ENCODE measurements at regions not wholly inside any gene's neighbourhood (a gene's known extent, or its start where the extent isn't known, plus 50 kb on each side); places are given as distances from the start of the nearest gene placed in this dataset.

DNA sequence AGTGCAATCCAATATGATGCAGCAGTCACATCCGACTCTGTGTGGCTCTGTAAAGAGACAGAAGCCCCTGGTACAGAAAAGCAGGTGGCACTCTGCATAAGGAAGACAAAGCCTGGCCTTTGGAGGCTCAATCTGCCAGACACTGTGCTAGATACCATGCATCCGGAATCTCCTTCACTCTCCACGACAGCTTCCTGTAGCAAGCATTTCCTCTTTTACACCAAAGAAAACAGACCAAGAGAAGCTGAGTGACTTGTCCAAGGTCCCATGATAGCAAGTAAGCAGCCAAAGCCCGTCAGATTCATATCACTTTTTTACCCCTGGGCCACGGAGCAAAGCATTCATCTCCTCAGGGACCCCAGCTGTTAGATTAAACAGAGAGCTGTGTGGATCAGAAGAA is 64.2 kb upstream of the SMIM23 start:
- Histone ChIP-seq H2BK5ac (ENCODE audit: low read depth, low read length, poor library complexity, severe bottlenecking) (no peak overlapping the region), H3K9me1 (ENCODE audit: insufficient read depth, low read length) (no peaks in the 10 kb centered on the region), H3K27ac (ENCODE audit: insufficient read depth, low read length) (no peak overlapping the region), H4K91ac (ENCODE audit: insufficient read depth, low read depth, low read length) (no peak overlapping the region), H2AK9ac (replicated peaks; ENCODE audit: low read depth, low read length, poor library complexity) (no peak overlapping the region), H4K5ac (ENCODE audit: low read depth, low read length) (no peak overlapping the region), H3K4me1 (ENCODE audit: control insufficient read depth, insufficient read depth, low read length) (no peaks in the 10 kb centered on the region), H2BK120ac (ENCODE audit: low read depth, low read length) (no peak overlapping the region), H4K8ac (ENCODE audit: low read depth in 2 of 2, low read length in 2 of 2) (no peak overlapping the region), H3K14ac (replicated peaks; ENCODE audit: low read depth, low read length) (no peak overlapping the region), H3K23ac (ENCODE audit: low read depth, low read length) (no peak overlapping the region), H2BK15ac (ENCODE audit: low read depth, low read length) (no peak overlapping the region), H3K9me3 (ENCODE audit: control insufficient read depth, insufficient read depth, low read length) (peaks cover 8% of the 10 kb centered on the region), H3K4ac (ENCODE audit: low read depth, low read length) (no peak overlapping the region), H3K27me3 (ENCODE audit: control insufficient read depth, insufficient read depth, low read length) (peaks cover 21% of the 10 kb centered on the region), H3K4me2 (ENCODE audit: low read depth, low read length) (no peak overlapping the region), H4K20me1 (ENCODE audit: insufficient read depth, low read length) (no peaks in the 10 kb centered on the region), H3K9ac (ENCODE audit: low read depth, low read length) (no peak overlapping the region), H3K18ac (ENCODE audit: low read depth, low read length) (no peak overlapping the region), H2AK5ac (ENCODE audit: low read depth, low read length) (no peak overlapping the region), H2AFZ (replicated peaks; ENCODE audit: low read length, poor library complexity) (no peak overlapping the region), H3K36me3 (ENCODE audit: control insufficient read depth, insufficient read depth, low read length) (no peaks in the 10 kb centered on the region), H3K79me1 (ENCODE audit: low read depth in 1 of 2, low read length in 2 of 2) (no peaks in the 10 kb centered on the region), H3K4me3 (ENCODE audit: insufficient read depth, low read depth, low read length) (no peak overlapping the region), H3K56ac (ENCODE audit: extremely low read depth, insufficient read depth, low read length) (no peak overlapping the region), H2BK20ac (ENCODE audit: low read depth, low read length) (no peak overlapping the region)
- POLR2A ChIA-PET (ENCODE audit: unreplicated experiment), result no interaction called here
- no TSS peak for BruUV-seq (replicated peaks)
- intact Hi-C loops (cut with micrococcal nuclease), result no loop called here
- dilution Hi-C loops (cut with HindIII; ENCODE audit: low sequenced_read_pairs, unreplicated experiment), result no loop called here
- no peak for ATAC-seq (ENCODE audit: low read depth)
- no peak for DNase-seq
- CTCF ChIA-PET, result no interaction called here
- in situ Hi-C loops (cut with MboI; ENCODE audit: low sequenced_read_pairs), result no loop called here
- TF ChIP-seq CTCF (conservative IDR thresholded peaks at IDR 0.05; ENCODE audit: low read depth, low read length) (no peak), MAFK (IDR thresholded peaks at IDR 0.05; ENCODE audit: low read depth, low read length) (no peak), RCOR1 (IDR thresholded peaks at IDR 0.05; ENCODE audit: insufficient replicate concordance, low read length) (no peak), ELK1 (IDR thresholded peaks at IDR 0.05; ENCODE audit: borderline replicate concordance, low read depth, low read length) (no peak), BHLHE40 (IDR thresholded peaks at IDR 0.05; ENCODE audit: low read depth, low read length) (no peak), MAZ (IDR thresholded peaks at IDR 0.05; ENCODE audit: borderline replicate concordance, low read depth, low read length) (no peak), USF2 (IDR thresholded peaks at IDR 0.05; ENCODE audit: low read depth, low read length) (no peak), SMC3 (IDR thresholded peaks at IDR 0.05; ENCODE audit: low read depth, low read length) (no peak), CHD1 (IDR thresholded peaks at IDR 0.05; ENCODE audit: low read depth, low read length) (no peak), RFX5 (IDR thresholded peaks at IDR 0.05; ENCODE audit: low read depth, low read length) (no peak), NFE2L2 (IDR thresholded peaks at IDR 0.05; ENCODE audit: low read depth, low read length) (no peak)
- 64% methylated on average over 2 of the region's 5 CpGs; no CpG with 5 or more reads in 1 of the 2 experiments for WGBS, 2 experiments (ENCODE audit: extremely low coverage in 2 of 2, insufficient read length in 1 of 2)
